T-helper 2 cell treated with Interferon-gamma antibody and Interleukin-4, amounts not matched to agents 5 μg/mL and 100 μg/mL, for 36 hours (primary cell): ENCODE measurements at regions not wholly inside any gene's neighbourhood (a gene's known extent, or its start where the extent isn't known, plus 50 kb on each side); places are given as distances from the start of the nearest gene placed in this dataset.
A peak's percentile ranks its signal among the peaks of the same experiment; 100 is the strongest.

Experiments
- DNase-seq: peaks from one replicate; pipeline ENCODE4 v3.0.0; 2021; ENCODE audit warnings: low spot score
- H3K27ac Mint-ChIP-seq: one replicate; pipeline ENCODE4 v1.8.0; 2021; ENCODE audit warnings: mild to moderate bottlenecking, mixed read lengths
- H3K27me3 Mint-ChIP-seq: one replicate; pipeline ENCODE4 v1.8.0; 2021; ENCODE audit warnings: low read depth, mixed read lengths
- H3K36me3 Mint-ChIP-seq: one replicate; pipeline ENCODE4 v1.8.0; 2021; ENCODE audit warnings: low read depth, mixed read lengths
- H3K4me1 Mint-ChIP-seq: one replicate; pipeline ENCODE4 v1.8.0; 2021; ENCODE audit warnings: low read depth, mixed read lengths
- H3K4me3 Mint-ChIP-seq: one replicate; pipeline ENCODE4 v1.8.0; 2022; ENCODE audit warnings: mild to moderate bottlenecking, moderate library complexity, mixed read lengths
- H3K9me3 Mint-ChIP-seq: one replicate; pipeline ENCODE4 v1.8.0; 2021; ENCODE audit warnings: mixed read lengths

- H3K27me3 Mint-ChIP-seq = peaks cover 24% of the 10 kb centered on the region
- no peak overlapping the region for H3K4me3 Mint-ChIP-seq
- no peaks in the 10 kb centered on the region for H3K9me3 Mint-ChIP-seq
- no peak overlapping the region for H3K27ac Mint-ChIP-seq
- DNase-seq = no peak
- peaks cover 6% of the 10 kb centered on the region for H3K4me1 Mint-ChIP-seq
- no peaks in the 10 kb centered on the region for H3K36me3 Mint-ChIP-seq
Measured at GRCh38 chr12:45637242-45637641, 92.3 kb upstream of the ARID2 start.

GRCh38 chr12:45637706-45638105, 91.8 kb upstream of the ARID2 start:
- Mint-ChIP-seq H3K4me1 (peaks cover 6% of the 10 kb centered on the region), H3K27me3 (peaks cover 20% of the 10 kb centered on the region), H3K4me3 (no peak overlapping the region), H3K27ac (no peak overlapping the region), H3K36me3 (no peaks in the 10 kb centered on the region), H3K9me3 (no peaks in the 10 kb centered on the region)
- no peak for DNase-seq

DNA sequence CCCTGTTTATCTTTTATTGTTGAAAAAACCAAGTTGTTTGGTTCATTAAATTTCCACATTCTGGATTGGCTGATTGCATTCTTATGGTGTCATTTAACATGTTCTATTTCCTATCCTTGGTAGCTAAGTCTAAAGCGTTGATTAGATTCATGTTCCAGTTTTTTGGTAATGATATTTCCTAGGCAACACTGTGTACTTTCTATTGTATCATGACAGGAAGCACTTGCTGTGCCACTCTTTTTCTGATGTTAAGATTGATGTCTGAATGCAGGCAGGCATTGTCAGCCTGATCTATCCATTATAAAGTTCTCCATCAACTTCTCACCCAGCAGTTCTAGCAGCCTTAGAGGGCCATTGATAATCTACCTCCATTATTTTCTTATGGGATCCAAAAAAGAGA, 91.1 kb upstream of the ARID2 start:
- DNase-seq = no peak
- Mint-ChIP-seq H3K27ac (no peak overlapping the region), H3K4me3 (no peak overlapping the region), H3K36me3 (no peaks in the 10 kb centered on the region), H3K27me3 (peaks cover 18% of the 10 kb centered on the region), H3K9me3 (no peaks in the 10 kb centered on the region), H3K4me1 (peaks cover 6% of the 10 kb centered on the region)

DNA sequence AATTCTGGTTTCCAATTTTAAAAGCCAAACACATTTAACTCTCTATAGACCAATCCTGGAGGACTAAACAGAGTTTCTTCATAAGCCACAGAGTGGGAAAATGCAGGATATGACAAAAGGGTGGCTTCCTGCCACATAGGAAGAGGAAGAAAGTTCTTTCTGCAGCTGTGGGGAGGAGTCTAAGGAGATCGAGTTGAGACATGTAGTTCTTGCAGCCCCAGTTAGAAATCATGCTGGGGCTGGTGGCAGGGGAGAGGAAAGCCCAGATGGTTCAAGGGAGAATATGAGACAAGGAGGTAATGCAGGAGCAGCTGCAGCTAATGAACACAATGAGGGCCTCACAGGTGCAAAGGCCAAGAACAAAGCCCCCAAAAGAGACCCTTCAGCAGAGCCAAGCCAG, 85.0 kb upstream of the ARID2 start:
- Mint-ChIP-seq H3K36me3 (peaks cover 2% of the 10 kb centered on the region), H3K9me3 (no peaks in the 10 kb centered on the region), H3K27me3 (peaks cover 32% of the 10 kb centered on the region), H3K4me1 (peaks cover 10% of the 10 kb centered on the region), H3K27ac (peak overlapping the region; percentile 15), H3K4me3 (peak overlapping the region; percentile 35)
- DNase-seq = no peak

GRCh38 chr12:45646851-45647581, 82.5 kb upstream of the ARID2 start:
- H3K36me3 Mint-ChIP-seq = peaks cover 2% of the 10 kb centered on the region
- H3K4me3 Mint-ChIP-seq = no peak overlapping the region
- H3K4me1 Mint-ChIP-seq = peaks cover 10% of the 10 kb centered on the region
- H3K27me3 Mint-ChIP-seq = peaks cover 47% of the 10 kb centered on the region
- no peaks in the 10 kb centered on the region for H3K9me3 Mint-ChIP-seq
- H3K27ac Mint-ChIP-seq = no peak overlapping the region
- no peak for DNase-seq

GRCh38 chr12:45648070-45648469, 81.4 kb upstream of the ARID2 start:
- H3K27me3 Mint-ChIP-seq = peaks cover 49% of the 10 kb centered on the region
- H3K4me1 Mint-ChIP-seq = peaks cover 10% of the 10 kb centered on the region
- H3K4me3 Mint-ChIP-seq = no peak overlapping the region
- H3K36me3 Mint-ChIP-seq = peaks cover 2% of the 10 kb centered on the region
- H3K27ac Mint-ChIP-seq = no peak overlapping the region
- H3K9me3 Mint-ChIP-seq = no peaks in the 10 kb centered on the region
- no peak for DNase-seq

- Mint-ChIP-seq H3K4me1 (peaks cover 3% of the 10 kb centered on the region), H3K4me3 (no peak overlapping the region), H3K27ac (no peak overlapping the region), H3K36me3 (no peaks in the 10 kb centered on the region), H3K9me3 (no peaks in the 10 kb centered on the region), H3K27me3 (peaks cover 59% of the 10 kb centered on the region)
- DNase-seq = no peak
Measured at GRCh38 chr12:45651029-45651428, 78.5 kb upstream of the ARID2 start.

GRCh38 chr12:45654002-45654665, 75.4 kb upstream of the ARID2 start:
- H3K4me3 Mint-ChIP-seq = no peak overlapping the region
- no peaks in the 10 kb centered on the region for H3K36me3 Mint-ChIP-seq
- peaks cover 4% of the 10 kb centered on the region for H3K4me1 Mint-ChIP-seq
- no peaks in the 10 kb centered on the region for H3K9me3 Mint-ChIP-seq
- peaks cover 70% of the 10 kb centered on the region for H3K27me3 Mint-ChIP-seq
- no peak overlapping the region for H3K27ac Mint-ChIP-seq
- DNase-seq = no peak

DNA sequence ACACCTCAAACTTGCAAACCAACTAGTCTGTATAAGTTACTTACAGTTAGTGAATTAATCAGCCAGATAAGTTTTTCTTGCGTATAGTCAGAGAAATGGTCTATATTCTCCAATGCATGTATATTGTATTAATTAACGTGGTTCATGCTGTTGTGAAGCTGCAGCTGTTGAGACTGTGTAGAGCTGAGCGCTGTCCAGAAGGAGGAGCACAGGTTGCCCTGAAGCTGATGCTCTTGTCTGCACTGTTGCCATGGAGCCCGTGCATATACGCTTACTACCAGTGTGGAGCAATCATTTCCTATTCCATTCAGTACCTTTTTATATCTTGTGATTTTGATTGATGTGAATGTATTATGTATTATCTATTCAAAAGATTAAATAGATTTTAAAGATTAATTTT, 74.3 kb upstream of the ARID2 start:
- Mint-ChIP-seq H3K4me3 (no peak overlapping the region), H3K27ac (no peak overlapping the region), H3K36me3 (no peaks in the 10 kb centered on the region), H3K9me3 (no peaks in the 10 kb centered on the region), H3K27me3 (peaks cover 67% of the 10 kb centered on the region), H3K4me1 (peaks cover 4% of the 10 kb centered on the region)
- DNase-seq = peak; percentile 8

DNA sequence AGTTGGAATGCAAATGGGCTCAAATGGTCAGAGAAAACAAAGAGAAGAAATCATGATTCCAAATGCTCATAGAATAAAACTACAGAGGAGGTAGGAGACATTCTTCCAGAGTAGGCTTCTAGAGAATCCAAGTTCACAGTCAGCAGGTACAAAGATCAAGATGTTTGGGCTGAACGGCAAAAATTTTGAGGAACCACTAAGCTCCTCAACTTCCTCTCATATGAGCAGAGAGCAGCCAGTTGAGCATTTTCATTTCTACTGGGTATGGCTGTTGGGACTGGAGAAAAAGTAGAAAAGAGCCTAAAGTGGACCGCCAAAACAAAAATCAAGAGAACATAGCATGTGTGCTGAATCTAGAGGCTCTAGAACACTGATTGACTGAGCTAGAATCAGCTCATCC, 73.8 kb upstream of the ARID2 start:
- H3K4me1 Mint-ChIP-seq = peaks cover 4% of the 10 kb centered on the region
- H3K36me3 Mint-ChIP-seq = no peaks in the 10 kb centered on the region
- peaks cover 67% of the 10 kb centered on the region for H3K27me3 Mint-ChIP-seq
- no peaks in the 10 kb centered on the region for H3K9me3 Mint-ChIP-seq
- DNase-seq = no peak
- no peak overlapping the region for H3K4me3 Mint-ChIP-seq
- H3K27ac Mint-ChIP-seq = no peak overlapping the region

- H3K4me1 Mint-ChIP-seq = peaks cover 4% of the 10 kb centered on the region
- H3K36me3 Mint-ChIP-seq = no peaks in the 10 kb centered on the region
- no peak overlapping the region for H3K27ac Mint-ChIP-seq
- H3K9me3 Mint-ChIP-seq = no peaks in the 10 kb centered on the region
- H3K27me3 Mint-ChIP-seq = peaks cover 72% of the 10 kb centered on the region
- H3K4me3 Mint-ChIP-seq = no peak overlapping the region
- DNase-seq = no peak
Measured at GRCh38 chr12:45658020-45658419, 71.5 kb upstream of the ARID2 start.

DNA sequence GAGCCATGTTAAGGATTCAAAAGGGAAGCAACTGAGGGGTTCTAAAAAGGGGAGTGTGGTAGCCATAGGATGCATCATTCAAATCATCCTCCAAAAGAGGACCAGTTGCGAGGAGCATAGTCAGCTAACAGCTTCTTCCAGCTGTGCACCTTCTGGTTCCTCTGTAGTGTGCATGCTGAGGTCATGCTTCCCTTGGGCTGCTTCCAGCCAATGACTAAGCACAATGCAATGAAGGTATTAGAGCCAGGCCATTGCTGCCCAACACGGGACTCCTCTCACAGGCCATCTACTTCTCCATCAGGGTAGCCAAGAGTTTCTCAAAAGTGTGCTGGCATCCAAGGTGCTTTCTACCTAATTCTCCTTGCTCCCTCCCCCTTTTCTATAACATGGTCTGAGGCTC, 69.2 kb upstream of the ARID2 start:
- no peak for DNase-seq
- H3K27me3 Mint-ChIP-seq = peaks cover 87% of the 10 kb centered on the region

DNA sequence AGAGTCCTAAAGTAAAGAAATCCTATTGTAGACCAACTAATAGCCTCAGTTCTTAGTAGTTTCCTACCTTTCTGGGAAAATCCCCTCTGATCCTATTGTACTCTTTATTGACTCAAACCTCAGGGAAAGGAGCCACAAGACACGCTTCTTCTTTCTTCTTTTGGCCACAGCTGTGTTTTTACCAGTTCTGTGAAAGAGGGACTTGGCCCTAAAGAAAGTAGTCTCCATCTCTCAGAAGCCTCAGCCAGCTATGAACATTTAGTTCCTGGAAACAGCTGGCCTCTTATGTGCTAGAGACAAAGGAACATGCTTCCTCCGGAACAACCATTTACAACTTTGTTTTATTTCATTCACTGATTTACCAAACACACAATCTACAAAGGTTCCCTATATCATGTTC, 66.1 kb upstream of the ARID2 start:
- H3K4me3 Mint-ChIP-seq = no peak overlapping the region
- no peak overlapping the region for H3K27ac Mint-ChIP-seq
- H3K36me3 Mint-ChIP-seq = peaks cover 12% of the 10 kb centered on the region
- DNase-seq = no peak
- H3K27me3 Mint-ChIP-seq = peaks cover 79% of the 10 kb centered on the region
- no peaks in the 10 kb centered on the region for H3K9me3 Mint-ChIP-seq
- peaks cover 32% of the 10 kb centered on the region for H3K4me1 Mint-ChIP-seq

More for the DNA sequence above, 69.2 kb upstream of the ARID2 start:
- Mint-ChIP-seq H3K36me3 (peaks cover 5% of the 10 kb centered on the region), H3K9me3 (no peaks in the 10 kb centered on the region), H3K4me1 (peaks cover 20% of the 10 kb centered on the region), H3K4me3 (no peak overlapping the region), H3K27ac (no peak overlapping the region)

DNA sequence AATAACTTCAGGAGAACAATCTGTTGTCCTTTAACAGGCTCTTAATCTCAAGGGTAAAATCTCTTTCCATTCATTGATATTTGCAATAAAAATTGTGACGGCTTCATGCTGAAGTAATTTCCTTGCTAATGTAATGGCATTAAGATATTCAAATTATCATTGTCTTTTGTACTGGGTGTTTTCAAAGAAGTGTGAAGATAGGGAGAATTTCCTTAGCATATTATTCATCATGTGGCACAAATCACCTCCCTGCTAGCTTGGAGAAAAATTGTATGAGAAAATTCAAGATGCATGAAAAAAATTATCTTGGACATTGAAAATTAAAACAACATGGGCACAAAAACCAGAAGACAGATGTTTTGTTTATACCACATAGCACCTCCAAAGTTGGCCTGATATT, 63.6 kb upstream of the ARID2 start:
- Mint-ChIP-seq H3K4me3 (no peak overlapping the region), H3K27me3 (peaks cover 59% of the 10 kb centered on the region), H3K9me3 (no peaks in the 10 kb centered on the region), H3K36me3 (peaks cover 16% of the 10 kb centered on the region), H3K4me1 (peaks cover 43% of the 10 kb centered on the region), H3K27ac (no peak overlapping the region)
- no peak for DNase-seq

DNA sequence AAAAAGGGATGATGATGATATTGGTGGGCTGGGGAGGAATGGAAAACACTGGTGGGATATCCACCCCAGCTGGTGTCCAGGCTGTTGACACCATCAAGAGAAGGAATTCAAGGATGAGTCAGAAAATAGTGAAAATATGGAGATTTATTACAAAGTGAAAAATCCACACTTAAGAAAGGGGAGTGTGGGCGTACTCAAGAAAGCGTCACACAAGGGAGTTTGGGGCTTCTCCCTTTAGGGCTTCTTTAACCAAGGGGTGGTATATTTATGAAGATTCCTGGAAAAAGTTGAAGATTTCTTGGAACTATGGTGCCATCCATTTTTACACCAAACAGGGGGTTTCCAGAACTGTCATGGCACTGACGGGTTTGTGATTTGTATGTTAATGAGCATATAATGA, 63.1 kb upstream of the ARID2 start:
- no peak overlapping the region for H3K4me3 Mint-ChIP-seq
- H3K36me3 Mint-ChIP-seq = peaks cover 16% of the 10 kb centered on the region
- no peak overlapping the region for H3K27ac Mint-ChIP-seq
- H3K4me1 Mint-ChIP-seq = peaks cover 47% of the 10 kb centered on the region
- no peak for DNase-seq
- peaks cover 55% of the 10 kb centered on the region for H3K27me3 Mint-ChIP-seq
- no peaks in the 10 kb centered on the region for H3K9me3 Mint-ChIP-seq
